SH-SY5Y (cell line): ENCODE measurements at regions not wholly inside any gene's neighbourhood (a gene's known extent, or its start where the extent isn't known, plus 50 kb on each side); places are given as distances from the start of the nearest gene placed in this dataset.
A peak's percentile ranks its signal among the peaks of the same experiment; 100 is the strongest.

Source experiments
- GATA2 ChIP-seq: IDR thresholded peaks from 2 replicates; pipeline ENCODE4 v1.6.1; 2011; ENCODE audit warnings: mild to moderate bottlenecking, low read depth, low read length
- GATA3 ChIP-seq: IDR thresholded peaks from 2 replicates; pipeline ENCODE4 v1.6.1; 2011; ENCODE audit warnings: low read depth, mild to moderate bottlenecking, low read length, moderate library complexity

- no peak for TF ChIP-seq GATA3
- no peak for TF ChIP-seq GATA2
These were observed 268.1 kb downstream of the BUD13 start for GRCh38 chr11:116504541-116505297.

DNA sequence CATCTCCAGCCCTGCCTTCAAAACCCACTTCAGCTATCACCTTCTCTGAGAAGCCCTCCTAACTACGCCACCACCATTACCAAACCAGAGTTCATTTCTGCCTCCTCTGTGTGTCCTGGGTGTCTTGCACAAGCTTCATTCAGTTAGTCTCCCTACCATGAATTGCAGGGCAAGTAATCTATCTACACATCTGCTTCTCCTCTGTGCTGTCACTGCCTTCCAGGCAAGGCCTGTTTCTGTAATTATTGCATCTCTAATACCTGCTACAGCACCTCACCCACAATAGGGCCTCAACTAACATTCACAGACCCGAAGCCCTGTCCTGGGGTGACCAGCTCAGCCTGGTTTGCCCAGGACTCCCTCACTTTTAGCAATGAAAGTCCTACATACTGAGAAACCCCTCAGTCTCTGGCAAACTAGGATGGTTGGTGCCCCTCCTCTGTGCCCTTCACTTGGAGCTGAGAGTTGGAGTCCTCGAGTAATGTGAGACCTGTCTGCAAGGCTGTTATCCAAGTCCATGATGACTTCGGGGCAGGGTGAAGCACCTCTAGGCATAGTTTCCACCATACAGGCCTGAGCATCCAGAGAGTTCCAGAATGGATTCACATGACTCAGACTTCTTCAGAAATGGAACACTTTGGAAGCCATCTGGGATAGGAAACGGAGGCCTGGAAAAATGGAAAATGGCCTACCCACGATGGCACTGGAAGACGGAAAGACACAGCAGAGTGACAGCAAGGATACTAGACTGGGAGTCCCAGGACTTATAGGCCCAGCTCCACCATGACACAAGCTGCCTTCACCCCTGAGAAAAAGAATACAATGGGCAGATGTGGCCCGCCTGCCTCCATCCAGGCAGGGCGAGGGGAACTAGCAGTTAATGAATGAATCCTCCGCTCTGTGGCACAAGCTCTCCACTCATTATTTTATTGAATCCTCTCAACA, 269.3 kb downstream of the BUD13 start:
- peak; percentile 56; the same call in 1 of the 2 replicates for TF ChIP-seq GATA3
- TF ChIP-seq GATA2, result peak; percentile 90

DNA sequence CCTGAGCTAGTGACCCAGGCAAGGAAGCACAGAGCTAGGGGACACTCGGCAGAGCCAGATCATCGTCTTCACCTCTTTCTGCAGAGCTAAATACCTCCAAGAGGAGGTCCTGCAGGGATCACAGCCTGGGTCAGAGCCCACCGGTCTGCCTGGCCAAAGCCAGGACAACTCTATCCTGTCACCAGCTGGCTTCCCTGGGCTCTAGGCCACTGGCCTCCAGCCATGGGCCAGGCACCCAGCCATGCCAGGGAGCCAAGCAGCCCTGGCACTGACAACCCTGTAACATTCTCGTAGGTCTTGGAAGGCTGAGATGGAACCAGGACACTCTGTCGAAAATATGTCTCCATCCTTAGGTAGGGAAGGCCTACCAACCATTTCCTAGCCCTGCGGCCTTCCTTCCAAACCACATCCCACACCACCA, 270.1 kb downstream of the BUD13 start:
- no peak for TF ChIP-seq GATA2
- no peak for TF ChIP-seq GATA3

- TF ChIP-seq GATA2, result no peak
- TF ChIP-seq GATA3, result no peak
These were observed 271.1 kb downstream of the BUD13 start for GRCh38 chr11:116501728-116502127.

DNA sequence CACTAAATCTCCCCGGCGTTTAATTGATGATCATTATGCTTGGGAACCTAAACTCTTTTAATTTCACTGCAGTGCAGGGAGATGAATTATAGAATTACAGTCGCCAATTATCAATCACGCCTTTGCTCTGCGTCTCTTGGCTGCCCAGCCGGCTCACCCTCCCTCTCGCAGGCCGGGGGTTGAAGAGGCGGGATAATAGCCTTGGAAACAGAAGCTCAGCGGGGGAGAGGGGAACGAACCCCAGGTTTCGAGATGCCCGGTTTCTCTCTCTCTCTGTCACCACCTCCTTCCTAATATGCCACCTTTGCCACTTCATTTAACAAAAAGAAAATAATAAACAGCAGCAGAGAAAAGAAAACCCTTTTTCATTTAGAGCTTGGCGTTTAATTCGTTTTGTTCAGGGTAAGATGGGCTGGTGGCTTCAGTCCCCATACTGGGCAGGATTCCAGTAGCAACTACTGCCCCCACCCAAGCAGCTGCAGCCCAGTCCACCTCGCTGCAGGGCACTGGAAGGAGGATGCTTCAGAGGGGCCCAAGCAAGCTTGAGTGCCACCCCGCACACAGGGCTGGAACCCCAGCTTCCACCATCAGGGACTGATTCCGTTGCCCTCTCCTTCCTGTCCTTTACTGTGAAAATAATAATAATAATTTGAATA, 271.7 kb downstream of the BUD13 start:
- TF ChIP-seq GATA2, result no peak; the same call in 1 of the 2 replicates
- no peak for TF ChIP-seq GATA3

DNA sequence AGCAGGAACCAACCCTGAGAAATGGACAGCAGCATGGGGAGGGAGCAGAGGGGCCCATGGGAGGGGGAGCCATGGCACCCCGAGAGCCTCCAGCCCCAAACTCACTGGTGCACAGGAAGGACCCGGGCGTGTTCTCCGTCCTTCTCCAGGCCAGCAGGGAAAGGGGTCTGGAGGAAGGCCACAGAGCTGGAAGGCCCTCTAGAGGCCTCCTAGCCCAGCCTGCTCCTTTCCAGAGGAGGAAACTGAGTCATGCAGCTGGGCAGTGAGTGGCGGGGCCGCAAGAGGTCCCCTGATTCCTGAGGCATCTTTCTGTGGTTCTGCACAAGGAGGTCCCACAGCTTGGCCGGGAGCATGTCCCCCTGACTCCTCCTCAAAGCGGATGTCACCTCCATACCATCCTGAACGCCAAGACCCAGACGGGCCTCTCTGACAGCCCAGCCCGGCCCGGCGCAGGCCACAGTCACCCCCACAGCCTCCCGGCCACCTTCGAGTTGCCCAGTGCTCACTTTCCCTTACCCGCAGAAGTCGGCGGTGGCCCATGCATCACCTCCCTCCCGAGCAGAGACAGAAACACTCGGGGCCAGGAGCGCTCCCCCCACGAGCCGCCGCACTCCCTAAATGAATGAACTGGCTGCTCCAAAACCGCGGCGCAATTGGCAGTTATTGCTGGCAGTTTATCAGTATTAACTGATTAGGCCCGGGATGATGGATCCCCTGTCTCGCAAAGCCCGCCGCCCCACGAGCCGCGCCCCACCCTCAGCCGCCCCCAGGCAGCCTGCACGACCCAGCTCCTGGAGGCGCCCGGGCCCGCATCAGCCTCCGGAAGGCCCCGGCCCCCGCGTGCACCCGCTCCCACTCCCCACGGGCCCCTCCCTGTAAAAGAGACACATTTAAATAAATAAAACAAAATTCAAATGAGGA, 272.5 kb downstream of the BUD13 start:
- TF ChIP-seq GATA3 (no peak), GATA2 (no peak)

GRCh38 chr11:116499396-116500003, 273.3 kb downstream of the BUD13 start:
- TF ChIP-seq GATA3, result no peak

DNA sequence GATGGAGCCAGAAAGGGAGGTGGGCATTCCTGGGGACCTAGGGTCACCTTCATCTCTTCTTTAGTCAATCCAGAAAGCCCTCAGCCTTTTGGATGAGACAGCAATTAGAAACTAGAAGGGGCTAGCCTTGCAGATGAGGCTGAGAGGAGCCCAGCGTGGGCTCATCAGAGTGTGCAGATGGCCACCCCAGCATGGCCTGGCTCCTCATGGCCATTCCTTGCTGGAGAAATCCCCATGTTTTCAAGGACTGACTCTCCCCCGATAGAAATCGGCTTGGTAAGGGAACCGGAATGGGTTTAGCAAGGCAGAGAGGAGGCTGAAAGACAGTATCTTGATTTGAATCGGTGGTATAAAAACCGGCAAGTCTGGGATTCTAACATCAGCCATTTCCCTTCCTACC, 274.6 kb downstream of the BUD13 start:
- TF ChIP-seq GATA3, result no peak
- no peak; the same call in 1 of the 2 replicates for TF ChIP-seq GATA2

- TF ChIP-seq GATA3 (no peak), GATA2 (no peak)
These were observed 280.2 kb downstream of the BUD13 start for GRCh38 chr11:116492600-116492999.

- TF ChIP-seq GATA3, result peak; percentile 59
- TF ChIP-seq GATA2, result peak; percentile 60
These were observed 283.9 kb downstream of the BUD13 start for GRCh38 chr11:116488836-116489389.

DNA sequence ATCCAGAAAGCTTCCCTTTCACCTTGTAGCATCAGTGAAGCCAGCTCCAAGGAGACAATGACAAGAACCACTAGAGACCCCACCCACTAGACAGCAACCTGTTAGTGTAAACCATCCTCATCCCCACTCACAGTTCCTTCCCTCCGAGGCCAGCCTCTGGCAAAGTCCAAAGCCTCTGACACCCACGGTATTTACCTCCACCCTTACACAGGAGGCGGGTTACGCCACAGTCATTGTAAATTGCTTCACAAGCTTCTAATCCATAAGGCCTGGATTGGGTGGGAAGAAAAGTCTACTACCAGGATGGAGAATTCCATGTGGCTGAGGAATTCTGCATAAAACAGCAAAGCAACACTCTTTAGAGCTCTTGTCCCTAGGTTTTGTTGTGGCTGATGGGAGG, 287.4 kb downstream of the BUD13 start:
- TF ChIP-seq GATA2 (no peak), GATA3 (no peak)

GRCh38 chr11:116482716-116483115, 290.1 kb downstream of the BUD13 start:
- TF ChIP-seq GATA3 (no peak), GATA2 (no peak)

GRCh38 chr11:116481126-116481675, 291.6 kb downstream of the BUD13 start:
- TF ChIP-seq GATA2 (no peak), GATA3 (no peak)
